Left cardiac atrium (tissue), 4 donors: ENCODE measurements at regions not wholly inside any gene's neighbourhood (a gene's known extent, or its start where the extent isn't known, plus 50 kb on each side); places are given as distances from the start of the nearest gene placed in this dataset.
"Not testable (repeated sequence)": the region's sequence is repeated elsewhere in the genome, so short reads cannot be mapped to it uniquely, and the experiment has no call there.

Experiments
- ATAC-seq, 2 donors: fragments of 200-7000 bp; cut with Tn5 transposase; one replicate each; pipeline ENCODE4 v1.9.1; 2020; ENCODE audit warnings: mild to moderate bottlenecking in 2 of 2, moderate library complexity in 2 of 2
- DNase-seq: peaks from one replicate; pipeline ENCODE4 v3.0.0-alpha.2; 2020
- intact Hi-C, 2 donors: fragments of 100-400 bp; cut with DNase I; formaldehyde crosslinking; loops; one replicate each; pipeline versions ENCODE4 v1.14.1 to v1.15.1; 2022 to 2023
- donor health status: DM: no; HTN: yes; CAD: no.
- donor health status: DM: no; HTN: yes; CAD: no; lungs with severe emphysema.
- donor health status: DM: yes; HTN: yes; CAD: no.
- donor health status: Dilated cardiomyopathy.

DNA sequence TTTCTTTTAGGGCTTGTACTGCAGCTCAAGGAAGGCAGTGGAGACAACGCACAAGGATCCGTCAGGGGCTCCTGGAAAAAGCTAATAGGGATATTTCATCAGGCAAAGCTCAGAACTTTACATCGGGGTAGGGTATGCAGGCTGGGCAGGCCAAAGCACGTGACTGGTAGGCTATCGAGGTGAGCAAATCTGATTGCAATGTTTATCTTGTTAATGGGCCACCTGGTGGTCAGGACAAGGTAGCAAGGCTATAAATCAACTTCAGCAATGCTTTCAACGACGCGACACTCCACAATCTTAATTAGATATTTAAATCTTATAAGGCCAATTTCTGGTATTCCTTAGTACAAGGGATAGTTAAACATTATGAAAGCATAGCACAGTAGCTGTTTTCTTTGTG is 1302.8 kb upstream of the EYS start:
- ATAC-seq: no peak
- no peak for DNase-seq
- intact Hi-C loops: no loop called here

DNA sequence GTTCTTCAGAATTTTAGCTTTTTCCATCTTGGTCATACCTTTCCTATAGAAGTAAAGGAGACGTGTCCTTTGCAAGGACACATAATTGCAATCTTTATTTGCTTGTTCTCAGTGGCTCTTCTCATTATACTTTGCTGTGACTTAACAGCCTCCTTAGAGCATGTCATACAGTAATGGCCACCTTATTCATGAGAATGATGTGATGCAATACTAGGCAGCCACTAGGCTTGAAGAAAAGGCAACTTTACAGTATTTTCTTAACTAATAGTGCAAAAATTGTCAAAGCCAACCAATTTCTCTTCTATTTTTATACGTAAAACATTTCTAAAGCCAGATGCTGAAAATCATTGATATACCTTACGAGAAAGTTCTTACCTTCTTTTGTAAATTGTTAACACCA is 1296.8 kb upstream of the EYS start:
- no peak for ATAC-seq
- DNase-seq: no peak

DNA sequence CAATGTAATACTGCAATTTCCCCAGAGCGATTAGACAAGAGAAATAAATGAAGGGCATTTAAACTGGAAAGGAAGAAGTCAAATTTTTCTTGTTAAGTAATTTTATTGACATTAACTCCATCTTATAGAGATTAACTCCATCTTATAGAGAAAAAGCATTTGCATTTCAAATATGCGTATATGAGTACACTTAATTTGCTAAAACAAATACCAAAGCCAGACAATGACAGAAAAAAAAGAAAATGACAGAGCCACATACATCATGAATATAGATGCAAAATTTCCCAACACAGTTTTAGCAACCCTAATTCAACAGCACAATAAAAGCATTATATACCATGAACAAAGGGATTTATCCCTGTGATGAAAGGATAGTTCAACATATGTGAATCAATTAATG is 1293.1 kb upstream of the EYS start:
- ATAC-seq (no peak), DNase-seq (no peak)
- intact Hi-C loops: no loop called here

More for the DNA sequence above, 1296.8 kb upstream of the EYS start:
- intact Hi-C loops: no loop called here

DNA sequence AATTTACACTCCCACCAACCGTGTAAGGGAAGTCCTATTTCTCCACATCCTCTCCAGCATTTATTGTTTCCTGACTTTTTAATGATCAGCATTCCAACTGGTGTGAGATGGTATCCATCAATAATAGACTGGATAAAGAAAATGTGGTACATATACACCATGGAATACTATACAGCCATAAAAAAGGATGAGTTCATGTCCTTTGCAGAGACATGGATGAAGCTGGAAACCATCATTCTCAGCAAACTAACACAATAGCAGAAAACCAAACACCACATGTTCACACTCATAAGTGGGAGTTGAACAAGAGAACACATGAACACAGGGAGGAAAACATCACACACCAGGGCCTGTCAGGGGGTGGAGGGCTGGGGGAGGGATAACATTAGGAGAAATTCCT is 1290.6 kb upstream of the EYS start:
- ATAC-seq, intact Hi-C loops: not testable (repeated sequence)

DNA sequence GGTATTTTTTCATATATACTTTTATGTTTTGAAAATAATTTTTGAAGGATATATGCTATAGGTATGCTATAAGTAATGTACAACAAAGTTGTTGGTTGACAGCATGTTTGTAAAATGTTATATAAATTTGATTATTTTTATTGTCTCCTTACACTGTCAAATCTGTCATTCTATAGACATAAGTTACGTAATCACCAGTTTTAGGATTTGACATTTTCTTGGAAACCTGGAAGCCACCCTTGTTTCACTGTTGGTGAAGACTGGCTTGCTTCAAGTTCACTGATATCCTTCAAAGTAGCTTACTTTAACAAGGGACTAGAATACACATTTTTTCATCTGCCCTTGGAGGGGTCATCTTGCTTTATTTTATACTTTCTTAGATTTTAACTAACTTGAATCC is 1288.6 kb upstream of the EYS start:
- ATAC-seq (no peak), DNase-seq (no peak)
- intact Hi-C loops: no loop called here

More for the DNA sequence above, 1290.6 kb upstream of the EYS start:
- not testable (repeated sequence) for DNase-seq

DNA sequence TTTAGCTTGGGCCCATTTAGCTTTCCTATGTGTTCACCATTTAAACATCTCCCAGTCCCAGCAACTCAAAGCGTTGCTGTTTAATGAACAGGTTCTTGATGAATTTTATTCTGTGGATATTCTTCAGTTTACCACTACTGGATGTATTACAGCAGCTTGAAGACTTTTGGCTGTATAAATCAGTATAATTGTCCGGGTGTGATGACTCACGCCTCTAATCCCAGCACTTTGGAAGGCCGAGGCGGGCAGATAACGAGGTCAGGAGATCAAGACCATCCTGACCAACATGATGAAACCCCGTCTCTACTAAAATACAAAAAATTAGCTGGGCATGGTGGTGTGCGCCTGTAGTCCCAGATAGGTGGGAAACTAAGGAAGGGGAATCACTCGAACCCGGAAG is 1286.7 kb upstream of the EYS start:
- intact Hi-C loops, DNase-seq, ATAC-seq: not testable (repeated sequence)

DNA sequence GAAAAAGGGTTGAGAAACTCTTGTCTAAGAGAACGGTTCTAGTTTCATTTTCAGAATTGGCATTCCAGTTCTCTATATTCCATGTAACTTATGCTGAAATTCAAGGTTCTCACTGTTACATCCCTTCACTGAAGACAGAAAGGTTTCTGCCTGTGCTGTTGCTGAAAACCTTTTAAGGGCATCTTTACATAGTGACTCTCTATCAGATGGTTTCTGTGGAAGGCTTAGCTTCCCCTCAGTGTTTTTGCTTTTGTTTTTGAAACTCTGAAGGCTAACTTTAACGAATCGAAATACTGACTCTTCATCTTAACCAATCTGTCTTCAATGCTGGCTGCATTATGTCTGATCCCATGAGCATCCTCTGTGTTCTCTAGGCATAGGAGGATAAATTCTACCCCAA is 1286.2 kb upstream of the EYS start:
- no peak for ATAC-seq
- intact Hi-C loops: no loop called here
- no peak for DNase-seq

DNA sequence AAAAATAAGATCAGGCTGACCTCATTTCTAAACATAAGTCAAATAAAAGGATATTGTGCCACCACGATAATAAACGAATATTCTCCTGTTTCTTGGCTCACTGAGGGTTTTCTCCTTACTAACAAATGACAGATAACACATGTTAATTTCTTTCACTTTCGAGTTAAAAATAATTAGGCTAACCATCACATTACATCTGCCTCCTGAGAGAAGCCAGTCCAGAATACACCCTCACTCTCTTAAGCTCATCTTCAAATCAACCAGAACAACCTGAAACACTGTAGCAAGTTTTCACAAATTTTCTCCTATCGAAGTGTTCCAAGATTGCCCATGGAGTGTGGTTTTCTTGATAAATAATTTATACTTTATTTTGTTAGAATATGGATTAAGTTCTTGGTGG is 1285.6 kb upstream of the EYS start:
- DNase-seq: no peak
- intact Hi-C loops: no loop called here

DNA sequence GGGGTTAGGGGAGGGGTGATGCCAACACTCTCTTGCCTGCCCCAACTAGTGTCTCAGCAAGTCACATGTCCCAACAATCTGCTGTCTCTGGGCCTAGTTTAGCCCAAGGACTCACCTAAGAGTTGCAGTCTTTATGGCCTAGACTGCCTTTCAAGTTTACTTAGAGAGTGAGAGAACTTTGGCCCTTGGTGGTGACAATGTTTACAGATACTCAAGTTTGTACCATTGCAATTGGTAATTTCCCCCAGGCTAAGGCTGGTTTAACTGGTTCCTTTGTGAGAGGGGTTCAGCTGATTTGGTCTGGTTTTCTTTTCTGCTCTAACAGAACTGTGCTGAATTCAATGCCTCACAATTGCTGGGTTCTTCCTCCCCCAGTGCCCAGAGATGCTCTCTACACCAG is 1279.9 kb upstream of the EYS start:
- no peak for DNase-seq
- intact Hi-C loops: no loop called here
- ATAC-seq: no peak

More for the DNA sequence above, 1285.6 kb upstream of the EYS start:
- no peak for ATAC-seq

DNA sequence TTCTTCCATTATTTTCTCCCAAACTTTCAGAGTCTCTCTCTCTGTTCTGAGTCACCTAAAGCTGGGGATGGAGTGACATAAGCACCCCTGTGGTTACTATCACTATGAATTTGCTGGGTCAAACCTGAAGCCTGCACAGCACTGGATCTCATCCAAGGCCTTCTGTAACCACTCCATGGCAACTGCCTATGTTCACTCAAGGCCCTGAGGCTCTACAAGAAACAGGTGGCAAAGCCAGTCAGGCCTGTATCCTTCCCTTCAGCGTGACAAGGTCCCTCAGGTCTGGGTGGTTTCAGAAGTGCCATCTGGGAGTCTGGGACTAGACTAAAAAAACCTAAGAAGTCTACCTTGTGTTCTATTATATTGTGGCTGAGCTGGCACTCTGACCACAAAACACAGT is 1278.8 kb upstream of the EYS start:
- intact Hi-C loops: no loop called here
- DNase-seq: no peak
- ATAC-seq: no peak

DNA sequence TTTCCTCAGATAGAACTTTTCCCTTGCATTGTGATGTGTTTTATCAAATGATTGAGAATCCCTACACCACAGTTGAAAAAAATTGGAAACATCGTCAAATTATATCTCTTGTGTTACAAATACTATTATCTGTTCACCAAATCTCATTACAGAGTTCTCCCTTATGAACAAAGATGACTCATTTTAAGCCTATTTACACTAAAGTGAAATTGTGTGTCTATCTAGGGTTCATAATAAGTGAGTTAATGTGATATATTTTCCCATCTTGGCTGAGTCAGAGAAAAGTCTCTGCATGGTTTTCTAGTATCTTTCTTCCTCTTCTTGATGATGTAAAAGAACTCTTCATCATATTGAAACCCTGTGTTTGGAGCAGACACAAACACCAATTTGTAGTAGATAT is 1263.3 kb upstream of the EYS start:
- intact Hi-C loops: no loop called here
- ATAC-seq: no peak
- no peak for DNase-seq

DNA sequence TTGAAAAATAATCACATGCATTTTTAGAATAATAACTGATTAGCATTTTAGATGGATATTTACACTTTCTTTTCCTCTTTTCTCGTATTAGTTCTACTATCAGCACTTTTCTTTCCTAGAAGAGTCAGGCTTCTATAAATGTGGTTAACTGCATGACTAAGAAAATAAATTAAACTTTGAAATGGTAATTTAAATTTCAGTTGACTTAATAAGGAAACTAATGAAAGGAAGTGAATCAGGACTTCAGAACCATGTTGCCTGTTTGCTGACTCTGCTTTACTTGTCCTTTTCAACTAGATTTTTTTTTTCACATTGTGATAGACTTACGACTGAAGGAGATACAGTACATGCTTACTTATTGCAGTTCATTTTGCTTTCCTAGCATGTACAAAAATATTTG is 1258.2 kb upstream of the EYS start:
- no peak for ATAC-seq
- intact Hi-C loops: no loop called here
- DNase-seq: no peak

DNA sequence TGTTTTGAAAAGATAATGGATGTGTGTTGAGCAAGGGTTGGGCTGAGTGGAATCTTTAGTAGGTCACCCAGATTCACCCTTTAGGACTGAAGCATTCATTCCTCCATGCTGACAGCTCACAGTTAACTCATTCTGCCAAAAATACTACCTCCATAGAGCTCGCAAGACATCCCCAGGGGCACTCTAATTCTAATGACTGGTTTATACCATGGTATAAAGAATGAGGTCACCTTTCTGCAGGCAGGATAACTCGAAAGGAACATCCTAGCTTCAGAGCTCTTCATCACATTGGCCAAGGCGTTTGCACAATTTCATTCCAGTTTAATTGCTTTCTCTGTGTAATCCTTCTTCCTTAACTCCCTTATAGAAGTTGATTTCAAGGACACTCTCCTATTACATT is 1257.2 kb upstream of the EYS start:
- no peak for DNase-seq
- no peak for ATAC-seq
- intact Hi-C loops: no loop called here

DNA sequence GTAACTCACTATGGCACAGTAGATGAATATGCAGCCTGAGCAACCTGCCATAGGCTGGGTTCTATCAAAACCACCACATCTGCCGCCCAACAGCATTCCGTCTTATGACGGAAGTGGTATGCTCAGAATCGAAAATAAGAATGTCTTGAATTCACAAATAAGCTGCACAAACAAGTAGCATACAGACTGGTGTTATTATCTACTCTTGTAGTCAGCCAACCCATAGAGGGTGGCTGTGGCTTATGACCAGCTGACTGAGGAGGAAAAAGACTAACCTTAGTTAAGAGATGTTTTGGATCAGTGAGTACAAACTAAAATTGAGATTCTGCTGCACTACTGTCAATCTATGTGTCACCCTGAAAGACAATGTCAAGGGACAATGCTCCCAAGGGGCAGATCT is 1255.1 kb upstream of the EYS start:
- intact Hi-C loops: no loop called here
- DNase-seq (no peak), ATAC-seq (no peak)

DNA sequence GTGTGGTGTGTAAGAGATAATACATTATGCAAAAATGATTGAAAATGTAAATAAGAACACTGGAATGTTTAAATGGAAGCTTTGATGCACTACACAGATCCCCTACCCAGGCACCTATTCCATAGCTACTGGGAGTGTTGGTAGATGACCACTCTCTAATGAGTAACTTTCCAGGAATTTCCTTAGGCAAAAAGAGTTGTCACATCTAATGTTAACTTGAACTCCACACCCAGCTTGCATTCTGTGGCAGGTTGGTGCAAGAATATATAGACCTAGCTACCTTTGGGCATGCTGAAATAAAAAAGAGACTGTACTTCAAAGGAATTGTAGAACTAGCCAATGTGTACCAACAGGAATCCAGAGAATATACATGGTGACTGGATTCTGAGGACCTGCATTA is 1254.2 kb upstream of the EYS start:
- intact Hi-C loops: no loop called here

DNA sequence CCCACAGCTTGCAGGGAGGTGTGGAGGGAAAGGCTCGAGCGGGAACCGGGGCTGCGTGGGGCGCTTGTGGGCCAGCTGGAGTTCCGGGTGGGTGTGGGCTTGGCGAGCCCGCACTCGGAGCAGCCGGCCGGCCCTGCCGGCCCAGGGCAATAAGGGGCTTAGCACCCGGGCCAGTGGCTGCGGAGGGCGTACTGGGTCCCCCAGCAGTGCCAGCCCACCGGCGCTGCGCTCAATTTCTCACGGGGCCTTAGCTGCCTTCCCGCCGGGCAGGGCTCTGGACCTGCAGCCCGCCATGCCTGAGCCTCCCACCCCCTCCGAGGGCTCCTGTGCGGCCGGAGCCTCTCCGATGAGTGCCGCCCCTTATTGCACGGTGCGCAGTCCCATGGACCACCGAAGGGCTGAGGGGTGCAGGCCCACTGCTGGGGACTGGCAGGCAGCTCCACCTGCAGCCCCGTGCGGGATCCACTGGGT is 1242.2 kb upstream of the EYS start:
- intact Hi-C loops: no loop called here
- no peak for ATAC-seq
- no peak for DNase-seq

More for the DNA sequence above, 1254.2 kb upstream of the EYS start:
- no peak for ATAC-seq
- DNase-seq: no peak

DNA sequence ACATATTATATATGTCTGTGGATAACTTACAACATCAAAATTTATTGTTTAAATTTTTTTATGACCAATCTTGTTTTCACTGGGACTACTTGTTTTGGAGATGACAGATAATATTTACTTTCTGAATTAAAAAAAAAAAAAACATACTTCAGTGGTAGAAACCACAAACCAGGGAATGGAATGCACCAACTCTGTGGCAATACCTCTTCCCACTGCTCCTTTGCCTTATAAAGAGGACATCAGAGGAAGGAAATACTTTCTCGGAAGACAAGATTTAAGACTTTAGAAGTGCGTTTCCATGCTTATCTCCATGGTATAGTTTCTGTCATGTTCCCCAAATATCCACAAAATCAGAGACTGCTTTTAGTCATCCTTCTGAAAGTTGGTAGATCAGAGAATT is 1241.1 kb upstream of the EYS start:
- DNase-seq (no peak), ATAC-seq (no peak)
- intact Hi-C loops: no loop called here

DNA sequence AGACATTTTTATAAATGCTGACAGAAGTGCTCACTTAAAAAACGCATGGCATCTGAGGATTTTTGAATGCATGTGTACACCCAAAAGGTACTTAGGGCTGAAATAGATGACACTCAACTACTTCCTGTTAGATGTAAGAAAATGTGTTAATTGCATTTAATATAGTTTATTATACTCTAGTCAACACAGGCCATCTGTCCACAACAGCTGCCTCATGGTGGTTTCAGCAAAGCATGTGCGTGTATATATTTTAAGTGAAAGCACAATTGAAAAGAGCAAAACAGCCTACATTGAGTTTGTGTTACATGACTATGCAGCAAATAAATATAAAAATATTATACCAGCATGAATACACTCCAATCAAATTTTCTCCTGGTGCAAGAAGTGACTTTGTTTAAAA is 1233.0 kb upstream of the EYS start:
- DNase-seq (no peak), ATAC-seq (no peak)
- intact Hi-C loops: no loop called here

DNA sequence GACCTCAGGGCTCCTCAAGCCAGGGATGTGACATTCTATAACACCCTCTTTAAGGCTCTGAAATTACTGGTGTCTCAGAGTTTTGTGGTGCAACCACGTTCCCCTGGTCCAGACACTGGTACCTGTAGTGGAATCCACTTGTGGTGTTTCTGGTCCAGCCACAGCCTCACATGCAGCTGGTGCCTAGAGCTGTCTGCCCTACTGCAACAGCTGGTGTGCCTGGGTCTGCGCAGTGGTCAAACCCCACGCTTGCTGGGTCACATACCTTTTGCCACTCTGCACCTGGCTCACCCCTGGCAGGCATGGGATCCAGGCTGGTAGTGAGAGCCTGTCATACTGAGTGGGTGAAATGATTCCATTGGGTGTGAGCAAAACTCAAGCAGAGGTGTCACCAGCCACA is 1230.2 kb upstream of the EYS start:
- intact Hi-C loops: no loop called here
- ATAC-seq (no peak), DNase-seq (no peak)

DNA sequence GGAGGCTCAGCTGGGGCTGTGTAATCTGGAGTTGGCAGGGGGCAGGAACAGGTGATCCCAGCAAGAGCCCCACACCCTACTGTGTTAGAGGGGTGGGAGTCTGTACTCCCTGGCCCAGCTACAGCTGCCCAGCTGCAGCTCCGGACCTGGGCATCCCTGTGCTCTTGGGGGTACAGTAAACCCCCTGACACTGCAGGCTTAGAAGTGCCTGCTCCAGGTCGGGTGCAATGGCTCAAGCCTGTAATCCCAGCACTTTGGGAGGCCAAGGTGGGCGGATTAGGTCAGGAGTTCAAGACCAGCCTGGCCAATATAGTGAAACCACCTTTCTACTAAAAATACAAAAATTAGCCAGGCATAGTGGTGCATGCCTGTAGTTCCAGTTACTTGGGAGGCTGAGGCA is 1228.6 kb upstream of the EYS start:
- intact Hi-C loops: no loop called here
- ATAC-seq: no peak
- no peak for DNase-seq

DNA sequence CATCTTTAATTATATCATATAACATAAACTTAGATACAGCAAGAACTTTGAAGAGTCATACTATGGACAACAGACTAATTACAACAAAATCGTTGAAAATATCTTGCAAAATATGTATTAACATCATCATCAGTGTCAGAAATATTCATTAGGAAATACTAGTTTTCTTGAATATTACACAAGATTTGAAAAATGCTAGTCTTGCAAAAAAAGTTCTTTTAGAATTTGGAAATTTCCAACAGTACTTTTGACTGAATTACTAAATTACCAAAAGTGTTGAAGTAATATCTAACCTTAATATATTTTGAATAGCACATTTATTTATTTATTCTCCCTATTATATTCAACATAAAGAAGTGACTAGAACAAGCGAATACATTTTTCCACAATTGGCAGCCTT is 1224.8 kb upstream of the EYS start:
- DNase-seq: no peak
- intact Hi-C loops: no loop called here
- ATAC-seq: peak in 1 of 2 donors; percentile 37

DNA sequence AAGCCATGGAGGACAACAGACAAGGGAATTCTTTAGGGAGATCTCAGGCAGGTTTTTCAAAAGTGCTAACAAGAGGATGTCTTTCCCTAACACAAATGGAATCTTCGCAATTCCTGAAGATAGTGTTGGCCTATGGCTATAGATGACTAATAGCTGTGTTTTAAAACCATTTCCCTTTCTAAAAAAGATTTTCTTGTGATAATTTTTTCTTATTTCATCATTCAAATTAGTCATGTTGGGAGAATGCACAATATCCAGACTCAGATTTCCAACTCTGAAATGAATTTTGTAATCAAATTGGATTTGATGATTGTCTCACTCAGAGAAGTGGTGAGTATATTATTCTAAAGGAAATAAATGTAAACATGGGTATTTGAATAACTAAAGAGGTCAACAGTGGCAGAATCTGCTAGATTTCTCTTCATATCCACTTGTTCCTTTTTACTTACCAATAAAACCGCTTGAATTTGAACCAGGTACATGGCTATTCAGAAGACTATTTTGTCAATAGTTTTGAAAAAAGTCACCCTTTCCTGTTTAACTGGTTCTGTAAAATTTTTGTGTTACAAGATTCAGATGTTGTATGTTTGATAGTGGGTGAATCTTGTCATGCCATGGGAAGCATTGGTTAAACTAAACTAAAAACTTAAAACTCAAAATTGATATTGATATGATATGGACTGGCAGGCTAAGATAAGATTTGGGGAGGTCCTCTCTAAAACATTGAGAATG is 1223.7 kb upstream of the EYS start:
- DNase-seq (no peak), ATAC-seq (peak in 1 of 2 donors; percentile 69)
- intact Hi-C loops: no loop called here
